SK-N-SH (cell line): ENCODE measurements at regions not wholly inside any gene's neighbourhood (a gene's known extent, or its start where the extent isn't known, plus 50 kb on each side); places are given as distances from the start of the nearest gene placed in this dataset.

Experiments used
- CTCF ChIA-PET: fragments of 300-600, 350-600 bp; formaldehyde crosslinking; extraction: SDS; loops from one replicate; lab custom pipeline; 2021; lab: Yijun Ruan, JAX
- POLR2A ChIA-PET: fragments of 350-600 bp; sonication (Branson Sonifier 250); formaldehyde crosslinking; extraction: SDS; loops from one replicate; lab custom pipeline; 2020; ENCODE audit warnings: antibody characterized with exemption, inconsistent platforms; lab: Yijun Ruan, JAX
- DNase-seq: peaks from one replicate; pipeline ENCODE4 v3.0.0; 2012
- H2AFZ ChIP-seq: fragments of 200-600 bp; sonication (generic); 2 replicates; pipeline ENCODE4 v1.8.1; 2016; ENCODE audit warnings: antibody characterized with exemption, mild to moderate bottlenecking, low read depth
- H3F3A ChIP-seq: fragments of 200-600 bp; sonication (generic); replicated peaks from 2 replicates; pipeline ENCODE3; 2016; ENCODE audit warnings: antibody characterized with exemption, mild to moderate bottlenecking; ENCODE audit not compliant: insufficient read depth
- H3K27ac ChIP-seq, 2 experiments: fragments of 200-500 bp in 1 of 2; fragments of 200-600 bp in 1 of 2; sonication (Bioruptor generic) in 1 of 2; sonication (generic), shearing (Covaris generic) in 1 of 2; 2 replicates each; pipeline versions ENCODE4 v1.5.1 to v1.6.1; 2014 to 2016; ENCODE audit warnings: low read depth in 2 of 2, inconsistent platforms in 1 of 2, low read length in 1 of 2, mild to moderate bottlenecking in 1 of 2, mixed read lengths in 1 of 2
- H3K27me3 ChIP-seq: fragments of 200-600 bp; sonication (generic), shearing (Covaris generic); 2 replicates; pipeline ENCODE4 v1.6.1; 2016; ENCODE audit warnings: mixed run types; ENCODE audit not compliant: insufficient read depth
- H3K36me3 ChIP-seq, 2 experiments: fragments of 200-500 bp in 1 of 2; fragments of 200-600 bp in 1 of 2; sonication (Bioruptor generic) in 1 of 2; sonication (generic) in 1 of 2; replicated peaks in 1 of 2; 2 replicates each; pipeline versions ENCODE3 to v1.5.1; 2014 to 2016; ENCODE audit warnings: low read length in 1 of 2, mild to moderate bottlenecking in 1 of 2; ENCODE audit not compliant: insufficient read depth in 2 of 2, control insufficient read depth in 1 of 2
- H3K4me1 ChIP-seq, 2 experiments: fragments of 200-500 bp in 1 of 2; fragments of 200-600 bp in 1 of 2; sonication (Bioruptor generic) in 1 of 2; sonication (generic), shearing (Covaris generic) in 1 of 2; 2 replicates each; pipeline versions ENCODE4 v1.5.1 to v1.6.1; 2014 to 2016; ENCODE audit warnings: low read depth in 1 of 2, low read length in 1 of 2, mixed run types in 1 of 2; ENCODE audit not compliant: insufficient read depth in 2 of 2, control insufficient read depth in 1 of 2
- H3K4me2 ChIP-seq: fragments of 200-600 bp; sonication (generic), shearing (Covaris generic); 2 replicates; pipeline ENCODE4 v1.6.1; 2017; ENCODE audit warnings: mixed run types
- H3K4me3 ChIP-seq, 2 experiments: fragments of 200-500 bp in 1 of 2; fragments of 200-600 bp in 1 of 2; sonication (Bioruptor generic) in 1 of 2; sonication (generic), shearing (Covaris generic) in 1 of 2; 2 replicates each; pipeline versions ENCODE4 v1.5.1 to v1.8.1; 2014 to 2016; ENCODE audit warnings: low read depth in 2 of 2, inconsistent platforms in 1 of 2, low read length in 1 of 2, mild to moderate bottlenecking in 1 of 2, mixed read lengths in 1 of 2, moderate library complexity in 1 of 2
- H3K79me2 ChIP-seq: fragments of 200-600 bp; sonication (generic); 2 replicates; pipeline ENCODE4 v1.8.1; 2017; ENCODE audit warnings: mild to moderate bottlenecking; ENCODE audit not compliant: insufficient read depth
- H3K9ac ChIP-seq: fragments of 200-600 bp; sonication (generic); 2 replicates; pipeline ENCODE4 v1.6.1; 2017; ENCODE audit warnings: mixed run types
- H3K9me2 ChIP-seq: fragments of 200-600 bp; sonication (generic); 2 replicates; pipeline ENCODE4 v1.6.1; 2017; ENCODE audit warnings: mixed run types
- H3K9me3 ChIP-seq: fragments of 200-600 bp; sonication (generic); 2 replicates; pipeline ENCODE4 v1.6.1; 2017; ENCODE audit warnings: mixed run types, mild to moderate bottlenecking, moderate library complexity
- H4K20me1 ChIP-seq: fragments of 200-600 bp; sonication (generic); 2 replicates; pipeline ENCODE4 v1.6.1; 2017; ENCODE audit warnings: mild to moderate bottlenecking, mixed run types; ENCODE audit not compliant: insufficient read depth
- CTCF ChIP-seq: fragments of 200-600 bp; sonication (generic); IDR thresholded peaks from 2 replicates; pipeline ENCODE4 v1.6.1; 2017; ENCODE audit warnings: antibody characterized with exemption, mild to moderate bottlenecking, moderate library complexity
- ELF1 ChIP-seq: IDR thresholded peaks from 2 replicates; pipeline ENCODE4 v1.4.0; 2012
- EP300 ChIP-seq, 2 experiments: IDR thresholded peaks; 2 replicates each; pipeline versions ENCODE4 v1.4.0 to v1.6.1; 2012; ENCODE audit warnings: borderline replicate concordance in 1 of 2, low read depth in 1 of 2, low read length in 1 of 2
- FOSL2 ChIP-seq: IDR thresholded peaks from 2 replicates; pipeline ENCODE4 v1.4.0; 2012; ENCODE audit warnings: low read depth, mild to moderate bottlenecking, moderate library complexity, borderline replicate concordance
- FOXJ3 ChIP-seq: sonication (generic); formaldehyde crosslinking; IDR thresholded peaks from 2 replicates; pipeline ENCODE4 v1.5.1; 2020; ENCODE audit warnings: mild to moderate bottlenecking, missing genetic modification reagents
- FOXM1 ChIP-seq: IDR thresholded peaks from 2 replicates; pipeline ENCODE4 v1.4.0; 2012; ENCODE audit warnings: low read depth, mild to moderate bottlenecking
- GATA2 ChIP-seq: sonication (generic); formaldehyde crosslinking; IDR thresholded peaks from 2 replicates; pipeline ENCODE4 v1.5.0; 2020; ENCODE audit warnings: mild to moderate bottlenecking, missing genetic modification reagents
- JUND ChIP-seq: IDR thresholded peaks from 2 replicates; pipeline ENCODE4 v1.4.0; 2012
- PBX3 ChIP-seq: IDR thresholded peaks from 2 replicates; pipeline ENCODE4; 2012
- RFX5 ChIP-seq: IDR thresholded peaks from 2 replicates; pipeline ENCODE4 v1.6.1; 2012; ENCODE audit warnings: mild to moderate bottlenecking, improper control_type of control experiment, low read length
- SMC3 ChIP-seq: IDR thresholded peaks from 2 replicates; pipeline ENCODE4 v1.6.1; 2012; ENCODE audit warnings: low read depth, low read length, improper control_type of control experiment
- TCF12 ChIP-seq: IDR thresholded peaks from 2 replicates; pipeline ENCODE4 v1.4.0; 2012
- USF1 ChIP-seq: IDR thresholded peaks from 2 replicates; pipeline ENCODE4 v1.4.0; 2012; ENCODE audit warnings: low read depth, borderline replicate concordance
- ZBTB33 ChIP-seq: IDR thresholded peaks from 2 replicates; pipeline ENCODE4 v1.4.0; 2012; ENCODE audit warnings: low read depth, borderline replicate concordance
- WGBS: methylation state at CpG from one replicate; pipeline ENCODE4 v1.1.6; 2017; ENCODE audit warnings: low lambda C conversion rate; 5-methylcytosine and 5-hydroxymethylcytosine counted together

- Histone ChIP-seq H3K4me3 (no peak overlapping the region), H2AFZ (no peak overlapping the region), H4K20me1 (no peaks in the 10 kb centered on the region), H3K9me2 (no peaks in the 10 kb centered on the region), H3K9me3 (no peaks in the 10 kb centered on the region), H3K27me3 (no peaks in the 10 kb centered on the region), H3K27ac (no peak overlapping the region), H3K36me3 (no peaks in the 10 kb centered on the region), H3K4me2 (no peak overlapping the region), H3K79me2 (no peaks in the 10 kb centered on the region), H3F3A (no peaks in the 10 kb centered on the region), H3K4me1 (no peaks in the 10 kb centered on the region; a peak in 1 of 4 replicates), H3K9ac (no peak overlapping the region)
- POLR2A ChIA-PET = no interaction called here
- no peak for DNase-seq
- TF ChIP-seq JUND = no peak
- no peak for TF ChIP-seq CTCF
- TF ChIP-seq ELF1 = no peak
- no peak for TF ChIP-seq PBX3
- no peak for TF ChIP-seq FOXM1
- TF ChIP-seq ZBTB33 = no peak
- no peak for TF ChIP-seq RFX5
- no peak for TF ChIP-seq EP300 (IDR thresholded peaks at IDR 0.05; ENCODE audit: borderline replicate concordance in 1 of 2, low read depth in 1 of 2, low read length in 1 of 2)
- CTCF ChIA-PET = interaction anchor here (2.1 kb wide), 1 partner anchor 11 kb away, joined by 7 read pairs; no protein-coding TSS in a partner anchor
- WGBS = 45% methylated on average over 3 of the region's 3 CpGs
Observed at GRCh38 chr5:164741376-164741775, 1236.0 kb downstream of the MAT2B start.

- POLR2A ChIA-PET = no interaction called here
- H3K9ac ChIP-seq = no peak overlapping the region
- no peak for TF ChIP-seq FOXJ3 (CRISPR knock-in tag)
- no peak for TF ChIP-seq SMC3
- TF ChIP-seq FOSL2 = no peak
- no peak for TF ChIP-seq USF1
- TF ChIP-seq CTCF = no peak
- no peak for TF ChIP-seq GATA2 (CRISPR knock-in tag)
- TF ChIP-seq RFX5 = no peak
- TF ChIP-seq TCF12 = no peak
- H3K4me1 ChIP-seq = no peaks in the 10 kb centered on the region; a peak in 1 of 4 replicates
- H3F3A ChIP-seq = no peaks in the 10 kb centered on the region
- H2AFZ ChIP-seq = no peak overlapping the region
- no peaks in the 10 kb centered on the region for H4K20me1 ChIP-seq
- no peaks in the 10 kb centered on the region for H3K9me2 ChIP-seq
- CTCF ChIA-PET = interaction anchor here (0.9 to 2.1 kb wide), 2 partner anchors 11 to 23 kb away, joined by 3 to 7 read pairs; no protein-coding TSS in a partner anchor
- no peak overlapping the region for H3K4me3 ChIP-seq
- WGBS = 33% methylated on average over 5 of the region's 5 CpGs
- H3K4me2 ChIP-seq = no peak overlapping the region
- H3K36me3 ChIP-seq = no peaks in the 10 kb centered on the region
- H3K9me3 ChIP-seq = no peaks in the 10 kb centered on the region
- H3K27me3 ChIP-seq = no peaks in the 10 kb centered on the region
- no peak overlapping the region for H3K27ac ChIP-seq
- DNase-seq = no peak
- no peaks in the 10 kb centered on the region for H3K79me2 ChIP-seq
Observed at GRCh38 chr5:164742025-164742424, 1236.6 kb downstream of the MAT2B start.
